OCI-LY3 (cell line): ENCODE measurements at regions not wholly inside any gene's neighbourhood (a gene's known extent, or its start where the extent isn't known, plus 50 kb on each side); places are given as distances from the start of the nearest gene placed in this dataset.

Experiments used
- EZH2phosphoT487 ChIP-seq: fragments of 200-600 bp; shearing (Covaris generic); IDR thresholded peaks from 2 replicates; pipeline ENCODE4 v1.6.1; 2018; ENCODE audit warnings: antibody characterized with exemption, mixed run types, low read depth
- TF ChIP-seq, protein P1 (sequence below): fragments of 200-600, 300-600 bp; sonication (generic); IDR thresholded peaks from 2 replicates; pipeline ENCODE4 v1.5.1; 2014; ENCODE audit warnings: antibody characterized with exemption, low read length, low read depth

DNA sequence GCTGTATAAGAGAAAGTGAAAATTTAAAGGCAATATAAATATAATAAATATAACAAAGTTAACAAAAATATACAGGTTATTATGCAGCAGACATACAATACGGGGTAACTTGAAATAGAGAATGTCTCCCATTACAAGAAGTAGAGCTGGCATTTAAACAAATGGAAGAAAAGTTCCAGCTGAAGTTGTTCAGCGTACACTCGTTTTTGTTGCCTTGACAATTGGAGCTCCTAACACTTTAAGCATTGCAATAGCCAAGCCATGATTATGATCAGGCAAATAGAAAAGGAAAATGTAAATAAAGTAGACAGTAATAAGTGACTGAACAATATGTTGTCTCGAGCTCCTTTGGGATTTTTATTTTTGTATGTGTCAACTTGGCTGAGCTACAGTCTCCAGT is 737.8 kb upstream of the CELF2 start:
- TF ChIP-seq, protein P1, sequence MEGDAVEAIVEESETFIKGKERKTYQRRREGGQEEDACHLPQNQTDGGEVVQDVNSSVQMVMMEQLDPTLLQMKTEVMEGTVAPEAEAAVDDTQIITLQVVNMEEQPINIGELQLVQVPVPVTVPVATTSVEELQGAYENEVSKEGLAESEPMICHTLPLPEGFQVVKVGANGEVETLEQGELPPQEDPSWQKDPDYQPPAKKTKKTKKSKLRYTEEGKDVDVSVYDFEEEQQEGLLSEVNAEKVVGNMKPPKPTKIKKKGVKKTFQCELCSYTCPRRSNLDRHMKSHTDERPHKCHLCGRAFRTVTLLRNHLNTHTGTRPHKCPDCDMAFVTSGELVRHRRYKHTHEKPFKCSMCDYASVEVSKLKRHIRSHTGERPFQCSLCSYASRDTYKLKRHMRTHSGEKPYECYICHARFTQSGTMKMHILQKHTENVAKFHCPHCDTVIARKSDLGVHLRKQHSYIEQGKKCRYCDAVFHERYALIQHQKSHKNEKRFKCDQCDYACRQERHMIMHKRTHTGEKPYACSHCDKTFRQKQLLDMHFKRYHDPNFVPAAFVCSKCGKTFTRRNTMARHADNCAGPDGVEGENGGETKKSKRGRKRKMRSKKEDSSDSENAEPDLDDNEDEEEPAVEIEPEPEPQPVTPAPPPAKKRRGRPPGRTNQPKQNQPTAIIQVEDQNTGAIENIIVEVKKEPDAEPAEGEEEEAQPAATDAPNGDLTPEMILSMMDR, result no peak
- no peak for TF ChIP-seq EZH2phosphoT487
